Small intestine (tissue), 7 donors: ENCODE measurements at regions not wholly inside any gene's neighbourhood (a gene's known extent, or its start where the extent isn't known, plus 50 kb on each side); places are given as distances from the start of the nearest gene placed in this dataset.

Source experiments
- DNase-seq, 2 donors: peaks; one replicate each; pipeline versions ENCODE4 v3.0.0 to v3.0.0-alpha.2; 2013
- FAIRE-seq: peaks from 2 replicates; lab custom pipeline; 2012; peaks lifted over from hg19 to GRCh38; lab: Jason Lieb, UNC
- H3K27ac ChIP-seq, 3 donors: one replicate each; pipeline ENCODE4 v1.5.1; 2013; ENCODE audit warnings: low read length in 2 of 3, mild to moderate bottlenecking in 2 of 3, control low read depth in 1 of 3, inconsistent platforms in 1 of 3, low read depth in 1 of 3, moderate library complexity in 1 of 3
- H3K27me3 ChIP-seq, 3 donors: one replicate each; pipeline ENCODE4 v1.6.1; 2013; ENCODE audit warnings: low read length in 3 of 3, inconsistent platforms in 1 of 3; ENCODE audit not compliant: control insufficient read depth in 3 of 3, insufficient read depth in 3 of 3
- H3K36me3 ChIP-seq, 3 donors: one replicate each; pipeline ENCODE4 v1.6.1; 2013; ENCODE audit warnings: low read length in 3 of 3, inconsistent platforms in 1 of 3, low read depth in 1 of 3, mild to moderate bottlenecking in 1 of 3, moderate library complexity in 1 of 3; ENCODE audit not compliant: control insufficient read depth in 3 of 3, insufficient read depth in 2 of 3
- H3K4me1 ChIP-seq, 3 donors: one replicate each; pipeline ENCODE4 v1.6.1; 2013; ENCODE audit warnings: low read length in 2 of 3, inconsistent platforms in 1 of 3, low read depth in 1 of 3, mild to moderate bottlenecking in 1 of 3, moderate library complexity in 1 of 3; ENCODE audit not compliant: control insufficient read depth in 3 of 3, insufficient read depth in 2 of 3
- H3K4me3 ChIP-seq, 3 donors: one replicate each; pipeline ENCODE4 v1.5.1; 2013; ENCODE audit warnings: low read length in 3 of 3, control low read depth in 1 of 3, inconsistent platforms in 1 of 3, low read depth in 1 of 3, mild to moderate bottlenecking in 1 of 3, moderate library complexity in 1 of 3
- H3K9me3 ChIP-seq, 2 donors: one replicate each; pipeline ENCODE4 v1.6.1; 2013; ENCODE audit warnings: low read depth in 1 of 2, low read length in 1 of 2; ENCODE audit not compliant: control insufficient read depth in 2 of 2, insufficient read depth in 1 of 2
- WGBS, 3 donors: extraction: QIAGEN DNeasy Blood & Tissue Kit; methylation state at CpG; one replicate each; pipeline ENCODE4 v1.1.7; 2013; 5-methylcytosine and 5-hydroxymethylcytosine counted together
- donor health status: healthy with polysubstance abuse.
- donor health status: control.
- donor health status: control.
- donor health status: Bipolar disorder and iron deficiency.
- donor health status: healthy.

GRCh38 chr3:182715006-182715405 lies 78.3 kb upstream of the ATP11B start:
- H3K9me3 ChIP-seq, result no peaks in the 10 kb centered on the region
- H3K4me3 ChIP-seq, result no peak overlapping the region
- H3K27ac ChIP-seq, result peak overlapping the region in 1 of 3 donors; percentile 12
- peaks cover 0 to 30% (median 2%) of the 10 kb centered on the region in 3 donors for H3K4me1 ChIP-seq
- DNase-seq, result peak in 1 of 2 donors; percentile 34
- H3K27me3 ChIP-seq, result no peaks in the 10 kb centered on the region
- no peaks in the 10 kb centered on the region for H3K36me3 ChIP-seq
- no peak for FAIRE-seq
- 75 to 85% (median 81%) methylated on average over 2 of the region's 2 CpGs for WGBS, 3 donors

- H3K9me3 ChIP-seq, result no peaks in the 10 kb centered on the region
- H3K4me3 ChIP-seq, result no peak overlapping the region
- peak overlapping the region in 2 of 3 donors; percentile 17 to 56 for H3K27ac ChIP-seq
- WGBS, 3 donors, result 4 to 18% (median 14%) methylated on average over 1 of the region's 1 CpG
- no peaks in the 10 kb centered on the region for H3K36me3 ChIP-seq
- H3K4me1 ChIP-seq, result peaks cover 0 to 30% (median 0%) of the 10 kb centered on the region in 3 donors
- DNase-seq, result peak in 1 of 2 donors; percentile 48
- FAIRE-seq, result no peak
- H3K27me3 ChIP-seq, result no peaks in the 10 kb centered on the region
Observed at GRCh38 chr3:182716114-182716688, 77.1 kb upstream of the ATP11B start.

DNA sequence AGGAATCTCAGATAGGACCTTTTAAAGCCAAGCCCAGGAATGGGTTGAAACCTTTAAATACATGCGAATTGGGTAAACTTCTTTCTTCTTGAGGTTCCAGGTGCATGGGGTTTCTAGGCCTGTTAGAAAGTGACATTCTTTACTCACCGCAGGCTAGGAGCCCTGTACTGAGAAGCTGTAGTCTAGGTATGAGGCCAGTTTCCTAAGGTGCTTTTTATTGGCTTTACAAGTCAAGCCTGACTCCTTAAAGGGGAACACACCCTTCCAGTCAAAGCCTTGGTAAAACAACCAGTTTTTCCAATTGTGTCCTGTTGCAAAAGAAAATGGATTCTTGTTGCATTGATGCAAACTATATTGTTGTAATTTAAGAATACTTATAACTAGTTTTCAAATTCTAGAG lies 76.1 kb upstream of the ATP11B start:
- peak; percentile 67 for FAIRE-seq
- WGBS, 3 donors, result 35 to 53% (median 45%) methylated on average over 2 of the region's 2 CpGs

DNA sequence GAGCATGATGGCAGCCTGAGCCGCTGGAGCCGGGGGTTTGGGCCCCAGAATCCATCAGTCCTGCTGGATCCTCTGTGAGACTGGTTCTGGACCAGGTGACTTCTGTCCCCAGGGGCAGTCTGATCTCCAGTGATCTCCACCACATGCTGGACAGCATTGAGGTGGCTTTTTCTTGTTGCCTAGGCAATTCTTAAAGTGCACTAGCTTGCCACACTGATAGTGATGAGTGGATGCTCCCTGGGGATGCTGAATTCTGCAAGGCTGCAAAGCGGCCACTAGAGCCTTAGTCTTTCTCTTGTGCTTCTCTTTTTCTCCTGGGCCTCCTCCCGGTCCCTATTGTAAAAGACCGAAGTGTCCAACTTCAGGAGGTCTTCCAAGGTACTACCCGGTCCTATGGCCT lies 70.4 kb upstream of the ATP11B start:
- whole genome bisulfite sequencing, 3 donors, result 89 to 93% (median 91%) methylated on average over 6 of the region's 6 CpGs
- H3K9me3 ChIP-seq, result peaks cover 0 to 4% of the 10 kb centered on the region in 2 donors
- FAIRE-seq, result no peak
- H3K27ac ChIP-seq, result no peak overlapping the region
- no peak overlapping the region for H3K4me3 ChIP-seq
- no peaks in the 10 kb centered on the region for H3K27me3 ChIP-seq
- H3K36me3 ChIP-seq, result no peaks in the 10 kb centered on the region
- DNase-seq, result no peak
- H3K4me1 ChIP-seq, result peaks cover 0 to 27% (median 0%) of the 10 kb centered on the region in 3 donors

More for the DNA sequence above, 76.1 kb upstream of the ATP11B start:
- Histone ChIP-seq H3K4me1 (peaks cover 0 to 26% (median 0%) of the 10 kb centered on the region in 3 donors), H3K4me3 (no peak overlapping the region), H3K27me3 (no peaks in the 10 kb centered on the region), H3K36me3 (no peaks in the 10 kb centered on the region), H3K27ac (peak overlapping the region in 1 of 3 donors; percentile 33), H3K9me3 (no peaks in the 10 kb centered on the region)
- peak; percentile 41 to 44 for DNase-seq

DNA sequence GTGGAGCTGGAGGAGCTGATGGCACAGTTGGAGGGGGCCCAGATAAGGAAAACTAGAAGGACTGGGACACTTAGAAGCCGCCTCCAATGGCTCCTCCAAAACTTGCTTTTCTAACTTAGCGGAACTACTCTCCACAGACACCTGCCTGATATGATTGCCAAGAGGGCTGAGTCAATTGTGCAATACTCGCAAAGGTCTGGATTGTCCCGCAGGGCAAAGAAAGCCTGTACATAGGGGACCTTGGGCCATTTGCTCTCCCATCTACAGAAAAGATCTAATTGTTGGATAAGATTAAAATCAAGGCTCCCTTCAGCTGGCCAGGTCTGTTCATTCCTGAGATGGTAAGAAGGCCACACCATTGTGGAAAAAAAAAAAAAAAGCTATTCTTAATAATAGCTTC lies 69.7 kb upstream of the ATP11B start:
- 16 to 64% (median 47%) methylated on average over 4 of the region's 4 CpGs for WGBS, 3 donors
- Histone ChIP-seq H3K4me3 (no peak overlapping the region), H3K27me3 (no peaks in the 10 kb centered on the region), H3K9me3 (peaks cover 0 to 4% of the 10 kb centered on the region in 2 donors), H3K36me3 (no peaks in the 10 kb centered on the region), H3K4me1 (peaks cover 0 to 27% (median 0%) of the 10 kb centered on the region in 3 donors), H3K27ac (no peak overlapping the region)
- DNase-seq (peak in 1 of 2 donors; percentile 51), FAIRE-seq (no peak)

GRCh38 chr3:182725372-182726251 lies 67.7 kb upstream of the ATP11B start:
- WGBS, 3 donors, result 29 to 48% (median 47%) methylated on average over 16 of the region's 16 CpGs
- Histone ChIP-seq H3K27ac (no peak overlapping the region), H3K27me3 (no peaks in the 10 kb centered on the region), H3K4me3 (peak overlapping the region in 1 of 3 donors; percentile 2), H3K36me3 (no peaks in the 10 kb centered on the region), H3K9me3 (peaks cover 0 to 4% of the 10 kb centered on the region in 2 donors), H3K4me1 (peaks cover 0 to 23% (median 0%) of the 10 kb centered on the region in 3 donors)
- FAIRE-seq (no peak), DNase-seq (peak; percentile 36 to 53)

- H3K27ac ChIP-seq, result no peak overlapping the region
- peaks cover 0 to 23% (median 0%) of the 10 kb centered on the region in 3 donors for H3K4me1 ChIP-seq
- no peaks in the 10 kb centered on the region for H3K36me3 ChIP-seq
- DNase-seq (peak in 1 of 2 donors; percentile 69), FAIRE-seq (no peak)
- peak overlapping the region in 1 of 3 donors; percentile 2 for H3K4me3 ChIP-seq
- peaks cover 0 to 4% of the 10 kb centered on the region in 2 donors for H3K9me3 ChIP-seq
- WGBS, 3 donors, result 49 to 60% (median 57%) methylated on average over 10 of the region's 10 CpGs
- no peaks in the 10 kb centered on the region for H3K27me3 ChIP-seq
Observed at GRCh38 chr3:182726258-182727142, 66.8 kb upstream of the ATP11B start.

DNA sequence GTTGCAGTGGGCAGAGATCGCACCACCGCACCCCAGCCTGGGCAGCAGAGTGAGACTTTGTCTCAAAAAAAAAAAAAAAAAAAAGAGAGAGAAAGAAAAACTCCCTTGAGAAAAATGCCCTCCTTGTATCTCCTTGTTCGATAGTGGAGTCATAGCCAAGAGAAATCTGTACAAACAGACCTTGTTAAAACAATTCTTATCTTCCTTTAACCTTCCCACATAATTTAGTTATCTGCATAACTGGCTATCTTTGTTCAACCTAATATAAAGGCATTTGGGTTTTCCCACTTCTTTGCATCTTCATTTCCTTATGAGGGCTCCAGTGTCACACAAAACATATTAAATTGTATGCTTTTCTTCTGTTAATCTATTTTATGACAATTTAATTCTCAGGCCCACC lies 65.1 kb upstream of the ATP11B start:
- Histone ChIP-seq H3K36me3 (no peaks in the 10 kb centered on the region), H3K9me3 (peaks cover 0 to 4% of the 10 kb centered on the region in 2 donors), H3K27me3 (no peaks in the 10 kb centered on the region)

More for the DNA sequence above, 65.1 kb upstream of the ATP11B start:
- Histone ChIP-seq H3K27ac (no peak overlapping the region), H3K4me1 (peaks cover 0 to 23% (median 0%) of the 10 kb centered on the region in 3 donors), H3K4me3 (no peak overlapping the region)
- no peak for FAIRE-seq
- 74 to 89% (median 81%) methylated on average over 3 of the region's 3 CpGs for WGBS, 3 donors
- DNase-seq, result no peak
